ENCODE measurements at regions not wholly inside any gene's neighbourhood (a gene's known extent, or its start where the extent isn't known, plus 50 kb on each side); places are given as distances from the start of the nearest gene placed in this dataset.

DNA sequence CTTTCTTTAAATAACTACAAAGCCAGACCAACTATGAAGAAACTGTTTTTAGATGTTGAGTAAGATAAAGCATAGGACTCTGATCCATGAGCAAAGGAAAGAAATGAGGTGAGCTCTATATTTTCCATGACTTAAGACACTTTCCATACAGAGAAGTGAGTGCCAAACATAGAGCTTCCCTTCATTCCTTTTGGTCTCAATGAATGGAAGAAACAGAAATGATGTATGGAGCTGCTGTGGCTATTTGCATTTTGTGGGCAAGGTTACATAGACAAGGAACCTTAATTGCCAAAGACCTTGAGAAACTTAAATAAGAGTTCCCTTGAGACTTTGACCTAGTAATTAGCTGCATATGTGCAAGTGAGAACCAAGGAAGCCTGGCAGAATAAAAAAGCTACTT, 1152.2 kb downstream of the XPNPEP1 start:
- TF ChIP-seq, protein P1, sequence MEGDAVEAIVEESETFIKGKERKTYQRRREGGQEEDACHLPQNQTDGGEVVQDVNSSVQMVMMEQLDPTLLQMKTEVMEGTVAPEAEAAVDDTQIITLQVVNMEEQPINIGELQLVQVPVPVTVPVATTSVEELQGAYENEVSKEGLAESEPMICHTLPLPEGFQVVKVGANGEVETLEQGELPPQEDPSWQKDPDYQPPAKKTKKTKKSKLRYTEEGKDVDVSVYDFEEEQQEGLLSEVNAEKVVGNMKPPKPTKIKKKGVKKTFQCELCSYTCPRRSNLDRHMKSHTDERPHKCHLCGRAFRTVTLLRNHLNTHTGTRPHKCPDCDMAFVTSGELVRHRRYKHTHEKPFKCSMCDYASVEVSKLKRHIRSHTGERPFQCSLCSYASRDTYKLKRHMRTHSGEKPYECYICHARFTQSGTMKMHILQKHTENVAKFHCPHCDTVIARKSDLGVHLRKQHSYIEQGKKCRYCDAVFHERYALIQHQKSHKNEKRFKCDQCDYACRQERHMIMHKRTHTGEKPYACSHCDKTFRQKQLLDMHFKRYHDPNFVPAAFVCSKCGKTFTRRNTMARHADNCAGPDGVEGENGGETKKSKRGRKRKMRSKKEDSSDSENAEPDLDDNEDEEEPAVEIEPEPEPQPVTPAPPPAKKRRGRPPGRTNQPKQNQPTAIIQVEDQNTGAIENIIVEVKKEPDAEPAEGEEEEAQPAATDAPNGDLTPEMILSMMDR (conservative IDR thresholded peaks at IDR 0.05; ENCODE audit: low read length): no peak
- no peak for TF ChIP-seq EZH2phosphoT487 (IDR thresholded peaks at IDR 0.05; ENCODE audit: borderline replicate concordance)

Data from Loucy (cell line).